Right atrium auricular region (tissue), 2 donors: ENCODE measurements at regions not wholly inside any gene's neighbourhood (a gene's known extent, or its start where the extent isn't known, plus 50 kb on each side); places are given as distances from the start of the nearest gene placed in this dataset.

Experiments used
- DNase-seq: peaks from one replicate; pipeline ENCODE4 v3.0.0-alpha.2; 2019; ENCODE audit warnings: low spot score
- H3K27ac ChIP-seq, 2 donors: fragments of 200-600 bp; sonication (generic); 1 replicate in 1 of 2; 2 replicates in 1 of 2; pipeline ENCODE4 v1.5.1; 2016 to 2019
- H3K27me3 ChIP-seq, 2 donors: fragments of 200-600 bp; sonication (generic); one replicate each; pipeline versions ENCODE4 v1.5.1 to v1.6.0; 2017 to 2019
- H3K36me3 ChIP-seq: fragments of 200-600 bp; sonication (generic); one replicate; pipeline ENCODE4 v1.5.1; 2016
- H3K4me1 ChIP-seq, 2 donors: fragments of 200-600 bp; sonication (generic); one replicate each; pipeline versions ENCODE4 v1.5.1 to v1.6.0; 2017 to 2019
- H3K4me3 ChIP-seq, 2 donors: fragments of 200-600 bp; sonication (generic); 1 replicate in 1 of 2; 2 replicates in 1 of 2; pipeline ENCODE4 v1.5.1; 2017 to 2019; ENCODE audit warnings: mild to moderate bottlenecking in 1 of 2, moderate library complexity in 1 of 2
- H3K9me3 ChIP-seq, 2 donors: fragments of 200-600 bp; sonication (generic); one replicate each; pipeline ENCODE4 v1.5.1; 2019
- CTCF ChIP-seq, 2 donors: fragments of 200-600 bp; sonication (generic); IDR thresholded peaks; one replicate each; pipeline ENCODE4 v1.5.1; 2019; ENCODE audit warnings: antibody characterized with exemption in 2 of 2

- no peaks in the 10 kb centered on the region for H3K4me1 ChIP-seq
- no peaks in the 10 kb centered on the region for H3K9me3 ChIP-seq
- no peak overlapping the region for H3K27ac ChIP-seq
- H3K27me3 ChIP-seq, result no peaks in the 10 kb centered on the region
- no peak for DNase-seq
- no peaks in the 10 kb centered on the region for H3K36me3 ChIP-seq
- H3K4me3 ChIP-seq, result no peak overlapping the region
- no peak for TF ChIP-seq CTCF (IDR thresholded peaks at IDR 0.05)
Measured at GRCh38 chr11:33984682-33985389, 66.7 kb upstream of the CAPRIN1 start.

GRCh38 chr11:33982661-33983060 is 68.9 kb upstream of the CAPRIN1 start:
- Histone ChIP-seq H3K27ac (no peak overlapping the region), H3K4me1 (no peaks in the 10 kb centered on the region), H3K36me3 (no peaks in the 10 kb centered on the region), H3K4me3 (no peak overlapping the region), H3K9me3 (no peaks in the 10 kb centered on the region), H3K27me3 (no peaks in the 10 kb centered on the region)
- TF ChIP-seq CTCF (IDR thresholded peaks at IDR 0.05), result no peak
- DNase-seq, result no peak

DNA sequence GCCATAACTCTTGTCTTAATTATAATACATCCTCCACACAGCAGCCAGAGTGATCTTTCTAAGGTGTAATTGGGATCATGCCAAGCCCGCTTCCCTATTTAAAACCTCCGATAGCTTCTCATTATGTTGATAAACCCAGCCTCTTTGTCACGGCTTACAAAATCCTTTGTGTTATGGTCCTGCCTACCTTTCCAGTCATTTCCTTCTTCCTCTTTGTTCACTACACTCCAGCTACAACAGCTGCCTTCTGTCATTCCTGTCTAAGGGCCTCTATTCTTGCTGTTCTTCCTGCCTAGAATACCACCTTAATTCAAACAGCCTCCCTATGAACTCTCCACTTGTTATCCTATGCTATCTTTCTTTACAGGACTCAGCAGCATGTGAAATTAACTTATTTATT is 70.6 kb upstream of the CAPRIN1 start:
- Histone ChIP-seq H3K27me3 (no peaks in the 10 kb centered on the region), H3K4me1 (no peaks in the 10 kb centered on the region)
- no peak for TF ChIP-seq CTCF (IDR thresholded peaks at IDR 0.05)

GRCh38 chr11:33978376-33978775 is 73.2 kb upstream of the CAPRIN1 start:
- TF ChIP-seq CTCF (IDR thresholded peaks at IDR 0.05), result no peak
- DNase-seq, result no peak

More for the DNA sequence above, 70.6 kb upstream of the CAPRIN1 start:
- H3K36me3 ChIP-seq, result no peaks in the 10 kb centered on the region
- no peaks in the 10 kb centered on the region for H3K9me3 ChIP-seq
- no peak overlapping the region for H3K4me3 ChIP-seq
- no peak overlapping the region for H3K27ac ChIP-seq
- DNase-seq, result no peak

DNA sequence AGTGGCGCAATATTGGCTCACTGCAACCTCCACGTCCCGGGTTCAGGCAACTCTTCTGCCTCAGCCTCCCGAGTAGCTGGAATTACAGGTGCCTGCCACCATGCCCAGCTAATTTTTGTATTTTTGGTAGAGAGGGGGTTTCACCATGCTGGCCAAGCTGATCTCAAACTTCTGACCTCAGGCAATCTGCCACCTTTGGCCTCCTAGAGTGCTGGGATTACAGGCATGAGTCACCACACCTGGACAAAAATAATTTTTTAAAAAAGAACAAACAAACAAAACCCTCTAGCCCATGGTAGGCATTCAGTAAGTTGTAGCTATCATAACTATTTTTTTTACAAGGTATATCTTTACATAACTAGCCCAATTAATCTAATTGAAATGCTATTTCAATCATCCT is 73.9 kb upstream of the CAPRIN1 start:
- H3K4me1 ChIP-seq, result no peaks in the 10 kb centered on the region
- no peak overlapping the region for H3K4me3 ChIP-seq
- DNase-seq, result no peak
- H3K9me3 ChIP-seq, result no peaks in the 10 kb centered on the region
- TF ChIP-seq CTCF (IDR thresholded peaks at IDR 0.05), result no peak
- no peaks in the 10 kb centered on the region for H3K27me3 ChIP-seq
- H3K36me3 ChIP-seq, result no peaks in the 10 kb centered on the region
- no peak overlapping the region for H3K27ac ChIP-seq

More at GRCh38 chr11:33978376-33978775, 73.2 kb upstream of the CAPRIN1 start:
- no peaks in the 10 kb centered on the region for H3K27me3 ChIP-seq
- H3K9me3 ChIP-seq, result no peaks in the 10 kb centered on the region
- no peaks in the 10 kb centered on the region for H3K36me3 ChIP-seq
- no peak overlapping the region for H3K4me3 ChIP-seq
- no peak overlapping the region for H3K27ac ChIP-seq
- H3K4me1 ChIP-seq, result no peaks in the 10 kb centered on the region
